MM.1S (cell line): ENCODE measurements at regions not wholly inside any gene's neighbourhood (a gene's known extent, or its start where the extent isn't known, plus 50 kb on each side); places are given as distances from the start of the nearest gene placed in this dataset.
"Not testable (repeated sequence)": the region's sequence is repeated elsewhere in the genome, so short reads cannot be mapped to it uniquely, and the experiment has no call there.

Experiments used
- CTCF ChIP-seq: fragments of 300-600 bp; sonication (generic); IDR thresholded peaks from 2 replicates; pipeline ENCODE4 v1.5.1; 2016; ENCODE audit warnings: antibody characterized with exemption, low read length, mixed read lengths
- EZH2 ChIP-seq: fragments of 300-600 bp; sonication (generic); optimal IDR thresholded peaks from 2 replicates; pipeline ENCODE3; 2017; ENCODE audit warnings: low read depth, mild to moderate bottlenecking, antibody characterized with exemption, low read length, mixed read lengths
- EZH2phosphoT487 ChIP-seq: fragments of 300-600 bp; sonication (generic); IDR thresholded peaks from 2 replicates; pipeline ENCODE4 v1.6.1; 2018; ENCODE audit warnings: antibody characterized with exemption, low read length

- TF ChIP-seq CTCF, EZH2, EZH2phosphoT487: not testable (repeated sequence)
Measured at GRCh38 chr17:15866015-15866414, 78.9 kb upstream of the ADORA2B start.
